Small intestine (tissue), 7 donors: ENCODE measurements at regions not wholly inside any gene's neighbourhood (a gene's known extent, or its start where the extent isn't known, plus 50 kb on each side); places are given as distances from the start of the nearest gene placed in this dataset.

Experiments used
- DNase-seq, 2 donors: peaks; one replicate each; pipeline versions ENCODE4 v3.0.0 to v3.0.0-alpha.2; 2013
- FAIRE-seq: peaks from 2 replicates; lab custom pipeline; 2012; peaks lifted over from hg19 to GRCh38; lab: Jason Lieb, UNC
- H3K27ac ChIP-seq, 3 donors: one replicate each; pipeline ENCODE4 v1.5.1; 2013; ENCODE audit warnings: low read length in 2 of 3, mild to moderate bottlenecking in 2 of 3, control low read depth in 1 of 3, inconsistent platforms in 1 of 3, low read depth in 1 of 3, moderate library complexity in 1 of 3
- H3K27me3 ChIP-seq, 3 donors: one replicate each; pipeline ENCODE4 v1.6.1; 2013; ENCODE audit warnings: low read length in 3 of 3, inconsistent platforms in 1 of 3; ENCODE audit not compliant: control insufficient read depth in 3 of 3, insufficient read depth in 3 of 3
- H3K36me3 ChIP-seq, 3 donors: one replicate each; pipeline ENCODE4 v1.6.1; 2013; ENCODE audit warnings: low read length in 3 of 3, inconsistent platforms in 1 of 3, low read depth in 1 of 3, mild to moderate bottlenecking in 1 of 3, moderate library complexity in 1 of 3; ENCODE audit not compliant: control insufficient read depth in 3 of 3, insufficient read depth in 2 of 3
- H3K4me1 ChIP-seq, 3 donors: one replicate each; pipeline ENCODE4 v1.6.1; 2013; ENCODE audit warnings: low read length in 2 of 3, inconsistent platforms in 1 of 3, low read depth in 1 of 3, mild to moderate bottlenecking in 1 of 3, moderate library complexity in 1 of 3; ENCODE audit not compliant: control insufficient read depth in 3 of 3, insufficient read depth in 2 of 3
- H3K4me3 ChIP-seq, 3 donors: one replicate each; pipeline ENCODE4 v1.5.1; 2013; ENCODE audit warnings: low read length in 3 of 3, control low read depth in 1 of 3, inconsistent platforms in 1 of 3, low read depth in 1 of 3, mild to moderate bottlenecking in 1 of 3, moderate library complexity in 1 of 3
- H3K9me3 ChIP-seq, 2 donors: one replicate each; pipeline ENCODE4 v1.6.1; 2013; ENCODE audit warnings: low read depth in 1 of 2, low read length in 1 of 2; ENCODE audit not compliant: control insufficient read depth in 2 of 2, insufficient read depth in 1 of 2
- WGBS, 3 donors: extraction: QIAGEN DNeasy Blood & Tissue Kit; methylation state at CpG; one replicate each; pipeline ENCODE4 v1.1.7; 2013; 5-methylcytosine and 5-hydroxymethylcytosine counted together
- donor health status: healthy with polysubstance abuse.
- donor health status: control.
- donor health status: control.
- donor health status: Bipolar disorder and iron deficiency.
- donor health status: healthy.

DNA sequence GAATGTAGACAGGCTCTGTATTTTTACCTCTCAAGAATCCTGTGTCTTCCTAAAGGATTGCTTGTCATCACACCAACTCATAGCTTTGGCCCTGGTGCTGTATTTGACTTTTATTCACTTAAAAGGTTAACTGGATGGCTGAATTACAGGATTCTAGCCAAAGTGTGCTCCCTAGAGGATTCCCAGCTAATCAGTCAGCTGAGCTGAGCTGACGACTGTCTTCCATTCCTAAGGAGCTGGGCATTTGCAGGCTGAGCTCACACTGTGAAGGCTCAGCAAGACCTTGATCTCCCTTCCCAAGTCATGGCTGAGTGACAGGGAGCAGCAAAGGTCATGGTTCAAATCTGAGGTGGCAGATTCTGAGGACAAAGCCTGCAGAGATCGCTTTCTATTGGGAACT is 59.0 kb upstream of the PALM2AKAP2 start:
- peak in 1 of 2 donors; percentile 10 for DNase-seq
- no peak for FAIRE-seq
- 51 to 60% (median 54%) methylated on average over 2 of the region's 2 CpGs for WGBS, 3 donors
- Histone ChIP-seq H3K9me3 (no peaks in the 10 kb centered on the region), H3K36me3 (no peaks in the 10 kb centered on the region), H3K27me3 (no peaks in the 10 kb centered on the region), H3K4me3 (no peak overlapping the region), H3K4me1 (no peaks in the 10 kb centered on the region), H3K27ac (no peak overlapping the region)

DNA sequence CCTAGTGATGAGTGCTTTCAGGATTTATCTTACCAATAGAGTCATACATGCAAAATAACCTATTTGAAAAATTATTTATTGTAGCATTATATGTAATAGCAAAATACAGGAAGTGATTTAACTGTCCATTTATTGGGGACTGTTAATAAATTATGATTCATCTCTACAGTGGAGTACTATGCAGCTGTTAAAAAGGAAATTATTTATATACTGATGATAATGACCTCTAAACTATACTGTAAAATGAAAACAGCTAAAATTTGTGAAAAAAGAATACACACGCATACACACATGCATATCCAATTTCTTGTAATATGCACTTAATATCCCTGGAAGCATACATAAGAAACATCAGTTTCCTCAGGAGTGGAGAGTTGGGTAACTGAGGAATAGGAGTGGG is 58.0 kb upstream of the PALM2AKAP2 start:
- H3K36me3 ChIP-seq, result no peaks in the 10 kb centered on the region
- H3K27me3 ChIP-seq, result no peaks in the 10 kb centered on the region
- no peaks in the 10 kb centered on the region for H3K4me1 ChIP-seq
- no peaks in the 10 kb centered on the region for H3K9me3 ChIP-seq
- DNase-seq (no peak), FAIRE-seq (no peak)
- H3K27ac ChIP-seq, result no peak overlapping the region
- H3K4me3 ChIP-seq, result no peak overlapping the region
- 94 to 100% (median 99%) methylated on average over 1 of the region's 1 CpG for WGBS, 3 donors

DNA sequence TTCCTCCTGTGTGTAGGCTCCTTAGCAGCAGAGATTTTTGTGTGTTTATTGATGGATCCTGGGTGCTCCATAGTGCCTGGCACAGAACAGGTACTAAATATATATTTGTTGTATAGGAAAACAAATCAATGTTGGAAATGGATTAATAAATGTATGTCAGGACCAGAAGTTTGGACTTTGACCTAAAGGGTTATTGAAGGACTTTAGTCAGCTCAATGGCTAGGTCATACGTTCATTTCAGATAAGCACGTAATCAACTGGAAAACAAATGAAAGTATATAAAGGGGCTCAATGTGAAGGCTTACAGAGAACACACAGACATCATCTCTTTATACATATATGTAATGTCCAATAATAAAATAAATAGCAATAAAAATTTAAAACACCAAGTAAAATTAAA is 56.2 kb upstream of the PALM2AKAP2 start:
- peaks cover 0 to 2% (median 0%) of the 10 kb centered on the region in 3 donors for H3K4me1 ChIP-seq
- no peaks in the 10 kb centered on the region for H3K27me3 ChIP-seq
- no peak overlapping the region for H3K27ac ChIP-seq
- H3K4me3 ChIP-seq, result no peak overlapping the region
- FAIRE-seq, result peak; percentile 79
- no peaks in the 10 kb centered on the region for H3K9me3 ChIP-seq
- 9 to 62% (median 42%) methylated on average over 2 of the region's 2 CpGs for WGBS, 3 donors
- no peaks in the 10 kb centered on the region for H3K36me3 ChIP-seq
- peak; percentile 52 to 77 for DNase-seq

DNA sequence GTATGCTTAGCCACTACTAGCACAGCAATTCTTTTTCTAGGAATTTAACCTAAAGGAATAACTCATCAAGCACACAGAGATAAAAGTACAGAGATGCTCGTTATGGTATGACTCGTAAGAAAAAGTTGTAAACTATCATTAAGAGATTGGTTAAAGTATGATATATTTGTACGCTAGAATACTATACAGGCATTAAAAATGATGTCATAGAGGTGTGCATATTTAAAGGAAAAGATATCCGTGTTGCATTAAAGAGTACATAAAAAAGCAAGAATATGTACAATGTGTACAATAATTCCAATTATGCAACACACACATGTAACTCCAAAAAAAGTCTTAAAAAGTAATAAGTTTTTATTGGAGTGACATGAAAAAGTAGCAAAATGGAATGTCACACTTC is 54.5 kb upstream of the PALM2AKAP2 start:
- no peaks in the 10 kb centered on the region for H3K27me3 ChIP-seq
- no peak overlapping the region for H3K27ac ChIP-seq
- H3K4me1 ChIP-seq, result peaks cover 0 to 7% (median 3%) of the 10 kb centered on the region in 3 donors
- no peak overlapping the region for H3K4me3 ChIP-seq
- WGBS, 3 donors, result 75 to 85% (median 82%) methylated on average over 4 of the region's 4 CpGs
- H3K9me3 ChIP-seq, result no peaks in the 10 kb centered on the region
- DNase-seq (no peak), FAIRE-seq (no peak)
- H3K36me3 ChIP-seq, result no peaks in the 10 kb centered on the region

DNA sequence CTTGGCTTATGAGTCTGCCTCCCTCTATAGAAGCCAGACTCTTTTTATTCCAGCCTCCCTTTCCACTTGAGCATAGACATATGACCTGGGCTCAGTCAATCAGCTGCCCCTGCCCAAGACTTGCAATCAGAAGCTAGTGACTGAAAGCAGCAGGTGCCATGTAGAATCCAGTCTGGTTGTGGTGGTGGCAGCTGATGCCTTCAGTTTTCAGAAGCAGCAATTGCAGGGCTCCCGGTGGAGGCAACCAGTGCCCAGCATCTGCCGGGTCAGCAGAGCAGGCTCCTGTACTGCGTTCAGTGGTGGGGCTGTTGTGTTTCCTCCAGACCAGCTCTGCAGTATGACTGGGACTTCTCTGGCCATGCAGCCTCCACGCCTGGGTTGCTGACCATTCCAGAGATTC is 53.9 kb upstream of the PALM2AKAP2 start:
- H3K4me3 ChIP-seq, result no peak overlapping the region

DNA sequence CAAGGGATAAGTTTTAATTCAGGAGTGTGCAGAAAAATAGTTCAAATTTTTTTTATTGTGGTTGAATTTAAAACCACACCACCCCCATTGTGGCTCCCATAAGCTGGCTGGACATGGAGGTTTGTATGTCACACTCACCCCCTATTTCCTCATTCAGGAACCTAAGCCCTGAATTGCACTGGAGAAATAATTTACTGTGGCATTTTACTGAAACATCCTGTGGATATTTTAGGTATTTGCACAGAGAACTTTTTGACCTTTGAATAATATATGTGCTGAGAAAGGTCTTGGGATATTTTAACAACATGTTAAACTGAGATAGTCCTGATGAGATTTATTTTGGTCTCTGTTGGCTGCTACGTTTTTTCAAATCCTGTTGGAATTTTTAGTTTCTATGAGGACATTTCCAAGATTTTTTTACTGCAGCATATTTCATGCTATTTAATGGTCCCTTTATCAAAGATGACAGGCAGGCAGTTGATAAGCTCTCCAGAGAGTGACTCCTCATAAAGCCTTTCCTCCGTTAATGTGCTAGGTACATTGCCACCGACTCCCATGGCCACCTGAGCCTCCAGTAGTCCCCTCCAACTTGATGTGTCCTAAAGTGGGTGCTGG is 51.2 kb upstream of the PALM2AKAP2 start:
- WGBS, 3 donors, result 22 to 44% (median 31%) methylated on average over 3 of the region's 3 CpGs
- DNase-seq (peak in 1 of 2 donors; percentile 6), FAIRE-seq (no peak)
- Histone ChIP-seq H3K4me1 (peaks cover 0 to 7% (median 3%) of the 10 kb centered on the region in 3 donors), H3K9me3 (no peaks in the 10 kb centered on the region), H3K27ac (no peak overlapping the region), H3K27me3 (no peaks in the 10 kb centered on the region), H3K4me3 (no peak overlapping the region), H3K36me3 (no peaks in the 10 kb centered on the region)

More for the DNA sequence above, 53.9 kb upstream of the PALM2AKAP2 start:
- H3K4me1 ChIP-seq, result peaks cover 0 to 7% (median 3%) of the 10 kb centered on the region in 3 donors
- H3K36me3 ChIP-seq, result no peaks in the 10 kb centered on the region
- no peak overlapping the region for H3K27ac ChIP-seq
- WGBS, 3 donors, result 87 to 92% (median 88%) methylated on average over 4 of the region's 4 CpGs
- H3K27me3 ChIP-seq, result no peaks in the 10 kb centered on the region
- FAIRE-seq (no peak), DNase-seq (no peak)
- no peaks in the 10 kb centered on the region for H3K9me3 ChIP-seq

DNA sequence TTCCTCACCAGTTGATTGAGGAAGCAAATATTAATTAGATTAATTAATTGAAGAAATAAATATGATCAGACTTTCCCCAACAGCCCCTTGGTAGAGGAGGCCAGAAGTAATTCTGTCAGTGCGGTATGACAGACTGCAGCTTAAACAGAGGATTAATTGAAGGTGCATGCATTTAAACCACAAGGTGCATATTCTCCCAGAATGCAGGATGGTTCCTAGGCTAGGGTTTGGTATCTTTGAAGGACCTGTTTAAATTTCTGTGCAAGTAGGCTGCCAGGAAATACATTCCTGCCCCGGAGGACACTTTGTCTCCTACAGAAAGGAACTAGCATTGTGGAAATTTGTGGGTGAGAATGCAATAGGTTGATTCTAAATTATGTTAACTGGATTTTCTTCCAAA is 50.5 kb upstream of the PALM2AKAP2 start:
- Histone ChIP-seq H3K36me3 (no peaks in the 10 kb centered on the region), H3K27me3 (no peaks in the 10 kb centered on the region), H3K27ac (no peak overlapping the region), H3K9me3 (no peaks in the 10 kb centered on the region), H3K4me3 (no peak overlapping the region), H3K4me1 (peaks cover 0 to 7% (median 3%) of the 10 kb centered on the region in 3 donors)
- FAIRE-seq (no peak), DNase-seq (no peak)
- WGBS, 3 donors, result 79 to 92% (median 84%) methylated on average over 2 of the region's 2 CpGs
